GM19240 (cell line): ENCODE measurements at regions not wholly inside any gene's neighbourhood (a gene's known extent, or its start where the extent isn't known, plus 50 kb on each side); places are given as distances from the start of the nearest gene placed in this dataset.
A peak's percentile ranks its signal among the peaks of the same experiment; 100 is the strongest.

Source experiments
- DNase-seq: peaks from one replicate; pipeline ENCODE4 v3.0.0; 2011; ENCODE audit warnings: low spot score; ENCODE audit not compliant: insufficient read length

DNA sequence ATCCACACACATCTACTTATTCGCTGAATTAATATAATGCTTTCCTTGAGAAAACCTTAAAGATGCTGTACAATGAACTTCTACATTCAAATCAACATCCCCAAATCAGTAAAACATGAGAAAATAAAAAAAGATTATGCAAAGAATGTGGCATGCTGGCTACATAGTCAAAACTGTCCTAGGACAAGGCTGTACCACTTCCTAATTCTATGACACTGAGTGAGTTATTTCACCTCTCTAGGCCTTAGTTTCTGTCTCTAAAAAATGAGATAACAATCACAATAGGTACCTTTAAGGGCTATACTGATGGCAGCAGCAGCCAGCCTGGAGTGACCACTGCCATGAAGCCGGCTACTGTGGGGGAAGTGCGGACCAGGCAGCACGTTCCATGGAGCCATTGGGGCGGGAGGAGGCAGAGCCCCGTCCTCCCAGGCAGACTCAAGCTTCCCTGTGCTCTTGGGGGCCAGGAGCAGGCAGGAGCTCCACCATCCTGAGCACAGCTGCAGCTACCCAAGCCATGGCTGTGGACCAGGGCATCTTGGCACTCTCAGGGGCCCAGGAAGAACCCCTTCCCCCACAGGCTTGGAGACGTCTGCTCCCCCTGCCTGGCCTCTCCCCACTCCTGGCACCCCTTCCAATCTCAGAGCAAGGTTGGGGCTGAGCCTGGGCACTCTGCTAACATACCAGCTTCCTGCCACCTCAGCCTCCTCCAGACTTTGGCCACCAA is 110.2 kb downstream of the ELAPOR2 start:
- no peak for DNase-seq

DNA sequence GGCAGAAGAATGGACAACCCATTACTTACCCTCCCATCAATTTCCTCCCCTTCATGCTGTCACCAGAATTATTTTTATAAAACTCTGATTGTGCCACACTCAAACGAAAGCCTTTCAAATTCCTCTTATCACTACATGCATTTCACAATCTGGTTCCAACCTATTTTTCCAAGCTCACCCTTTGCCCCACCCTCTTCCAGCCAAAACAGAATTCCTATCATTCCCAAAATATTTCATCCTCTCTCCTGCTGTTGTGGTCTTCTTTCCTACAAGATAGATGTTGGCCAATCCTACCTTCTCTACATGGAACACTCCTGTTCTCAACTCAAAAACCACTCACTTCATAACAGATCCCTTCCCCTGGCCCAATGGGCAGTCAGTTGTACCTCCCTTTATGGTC is 111.5 kb downstream of the ELAPOR2 start:
- no peak for DNase-seq

DNA sequence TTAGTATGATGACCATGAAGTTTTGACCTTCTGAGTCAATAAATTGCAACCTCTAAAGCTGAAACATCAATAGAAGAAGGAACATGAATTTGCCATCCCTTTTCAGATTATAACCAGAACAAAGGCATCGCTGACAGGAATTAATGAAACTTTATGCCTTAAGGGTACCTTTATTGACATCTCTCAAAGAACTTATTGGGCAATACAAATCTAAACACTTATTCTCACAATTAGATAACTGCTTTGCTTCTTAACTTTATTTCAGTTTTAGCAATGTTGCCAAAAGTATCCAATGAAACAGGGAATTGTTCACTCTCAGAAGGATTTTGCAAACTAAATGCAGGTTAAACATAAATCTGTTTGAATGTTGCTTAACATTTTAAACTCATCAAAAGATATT is 116.0 kb downstream of the ELAPOR2 start:
- no peak for DNase-seq

DNA sequence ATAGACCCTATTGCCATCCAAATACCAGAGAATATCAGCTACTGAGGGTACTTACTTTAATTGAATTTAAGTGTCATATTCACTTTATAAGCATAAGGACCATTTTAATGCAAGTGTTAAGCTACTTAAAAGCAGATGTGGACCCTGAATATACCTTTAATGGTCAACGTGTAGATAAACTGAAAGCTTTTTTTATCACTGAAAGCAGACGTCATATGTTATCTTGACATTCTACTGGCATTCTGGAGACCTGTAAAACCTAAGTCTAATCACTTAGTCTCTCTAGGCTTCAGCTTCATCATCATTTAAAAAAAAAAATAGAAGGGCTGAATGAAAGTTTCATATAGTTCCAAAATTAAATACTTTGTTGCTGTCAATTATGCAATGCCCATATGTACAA is 116.5 kb downstream of the ELAPOR2 start:
- DNase-seq: no peak

DNA sequence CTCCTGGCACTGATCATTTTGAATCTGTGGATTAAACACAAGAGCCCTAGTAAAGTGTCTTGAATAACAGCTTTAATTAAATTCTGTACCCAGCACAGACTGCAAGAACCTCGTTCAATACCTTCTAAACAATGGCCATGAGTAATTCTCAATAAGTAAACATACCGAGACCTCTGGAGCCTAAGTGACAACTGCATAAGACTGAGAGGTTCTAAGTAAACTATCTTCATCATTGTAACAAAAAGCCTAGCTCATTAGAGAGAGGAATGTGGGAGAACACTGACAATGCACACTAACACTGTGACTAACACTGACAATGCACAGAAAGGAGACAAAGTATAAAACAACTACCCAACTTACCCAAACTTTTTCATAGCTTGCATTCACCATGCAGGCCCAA is 117.4 kb downstream of the ELAPOR2 start:
- no peak for DNase-seq

DNA sequence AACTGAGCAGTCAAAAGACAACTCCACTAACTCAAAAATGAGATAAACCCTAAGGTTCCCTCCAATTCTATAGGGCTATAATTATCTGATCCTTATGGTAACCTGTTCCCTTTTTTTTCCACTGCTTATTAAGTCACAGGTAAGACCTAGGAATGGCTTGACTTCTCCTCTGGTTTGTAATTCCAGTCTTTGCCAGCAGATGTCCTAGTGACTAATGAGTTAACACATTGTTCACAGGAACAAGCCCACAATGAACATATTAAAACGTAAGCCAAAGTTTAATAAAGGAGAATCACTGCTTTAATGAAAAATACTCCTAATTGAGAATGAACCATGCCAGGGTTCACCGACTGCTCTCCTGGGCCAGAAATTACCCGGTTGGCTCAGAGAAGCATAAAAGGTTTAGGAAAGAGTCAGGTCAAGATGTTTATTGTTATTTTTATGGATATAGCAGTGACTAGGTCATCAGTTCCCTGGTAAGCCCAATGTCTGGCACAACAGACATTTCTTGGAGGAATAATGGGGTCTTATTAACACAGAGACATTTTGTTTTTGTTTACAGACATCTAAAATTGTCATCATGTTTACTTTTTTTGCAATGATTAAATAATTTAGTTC is 120.1 kb downstream of the ELAPOR2 start:
- no peak for DNase-seq

DNA sequence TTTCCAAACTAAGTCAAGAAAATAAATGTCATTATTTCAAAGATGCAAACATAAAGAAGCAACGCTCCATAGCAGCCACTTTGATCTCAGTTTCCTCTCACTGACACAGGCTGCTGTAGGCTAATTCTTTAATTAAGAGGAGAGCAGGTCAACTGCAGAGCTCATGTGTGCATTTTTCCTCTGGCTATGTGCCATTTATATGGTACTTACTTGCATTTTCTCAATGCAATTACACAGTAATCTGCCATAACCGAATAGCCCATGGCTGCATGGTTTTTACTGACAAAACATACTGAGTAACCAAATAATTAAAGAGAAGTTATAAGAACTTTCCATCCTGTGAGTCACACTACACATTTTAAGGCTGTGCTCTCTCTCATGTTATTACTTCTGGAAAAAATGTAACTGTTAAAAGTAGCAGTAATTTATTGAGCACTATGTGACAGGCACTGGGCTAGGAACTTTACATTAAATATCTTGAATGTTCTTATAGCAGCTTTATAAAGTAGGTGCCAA is 122.0 kb downstream of the ELAPOR2 start:
- DNase-seq: no peak

DNA sequence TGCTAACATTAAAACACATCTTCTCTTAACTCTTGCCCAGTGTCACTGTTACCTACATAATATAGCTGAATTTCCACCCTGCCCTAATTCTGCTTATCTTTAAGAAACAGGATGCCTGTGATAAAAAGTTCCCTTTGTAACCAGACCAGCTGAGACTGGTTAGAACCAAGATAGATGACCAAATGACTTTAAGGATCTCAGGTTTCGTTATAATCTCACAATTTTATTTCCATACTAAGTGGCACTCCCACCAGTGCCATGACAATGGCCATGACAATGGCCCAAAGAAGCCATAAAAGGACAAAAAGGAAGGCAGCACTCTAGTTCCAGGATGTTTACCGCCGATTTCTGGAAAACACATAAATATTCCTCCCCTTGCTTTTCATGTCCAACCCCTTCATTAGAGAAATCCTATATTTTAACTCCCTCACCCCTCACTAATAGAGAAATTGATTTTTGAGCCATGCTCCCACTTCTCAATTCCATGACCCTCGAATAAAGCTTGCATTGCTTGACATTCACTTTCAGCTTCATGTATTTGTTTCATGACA is 126.1 kb downstream of the ELAPOR2 start:
- DNase-seq: no peak

DNA sequence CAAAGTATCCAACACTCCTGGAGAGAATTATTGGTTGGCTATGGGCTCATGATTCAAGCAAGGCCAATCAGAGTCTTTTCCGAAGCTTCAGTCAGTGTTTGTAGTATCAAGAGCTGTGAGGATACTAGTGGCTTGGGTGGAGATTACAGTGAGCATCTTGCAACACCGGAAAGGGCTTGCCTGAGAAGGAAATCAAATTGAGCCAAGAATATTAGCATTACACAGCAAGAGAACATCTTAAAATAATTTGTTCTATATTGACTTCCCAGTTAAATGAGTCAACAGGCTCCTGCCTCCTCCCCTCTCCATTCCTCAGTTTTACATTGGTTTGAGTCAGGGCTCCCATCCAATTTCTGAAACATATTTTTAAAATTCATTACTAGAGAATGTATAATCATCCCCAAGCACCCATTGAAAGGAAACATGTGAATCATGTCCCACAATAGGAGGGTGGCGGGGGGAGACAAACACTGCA is 127.4 kb downstream of the ELAPOR2 start:
- no peak for DNase-seq

DNA sequence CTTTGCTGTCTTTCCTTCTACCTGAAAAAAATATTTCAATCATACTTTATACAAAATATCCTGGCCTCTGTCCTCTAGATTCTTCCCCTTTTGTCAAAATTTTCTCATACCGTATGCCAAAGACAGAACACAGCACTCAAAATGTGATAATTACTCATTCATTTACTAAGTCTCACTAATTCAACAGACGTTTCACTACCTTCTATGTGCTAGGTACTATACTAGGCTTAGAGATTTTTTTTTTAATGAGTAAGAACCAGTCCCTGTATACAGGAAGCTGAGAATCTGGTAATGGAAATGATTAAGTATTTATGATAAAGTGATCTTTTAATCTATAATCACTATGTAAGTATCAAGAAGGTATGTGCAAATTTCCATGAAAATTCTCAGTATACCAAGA is 128.0 kb downstream of the ELAPOR2 start:
- DNase-seq: no peak

DNA sequence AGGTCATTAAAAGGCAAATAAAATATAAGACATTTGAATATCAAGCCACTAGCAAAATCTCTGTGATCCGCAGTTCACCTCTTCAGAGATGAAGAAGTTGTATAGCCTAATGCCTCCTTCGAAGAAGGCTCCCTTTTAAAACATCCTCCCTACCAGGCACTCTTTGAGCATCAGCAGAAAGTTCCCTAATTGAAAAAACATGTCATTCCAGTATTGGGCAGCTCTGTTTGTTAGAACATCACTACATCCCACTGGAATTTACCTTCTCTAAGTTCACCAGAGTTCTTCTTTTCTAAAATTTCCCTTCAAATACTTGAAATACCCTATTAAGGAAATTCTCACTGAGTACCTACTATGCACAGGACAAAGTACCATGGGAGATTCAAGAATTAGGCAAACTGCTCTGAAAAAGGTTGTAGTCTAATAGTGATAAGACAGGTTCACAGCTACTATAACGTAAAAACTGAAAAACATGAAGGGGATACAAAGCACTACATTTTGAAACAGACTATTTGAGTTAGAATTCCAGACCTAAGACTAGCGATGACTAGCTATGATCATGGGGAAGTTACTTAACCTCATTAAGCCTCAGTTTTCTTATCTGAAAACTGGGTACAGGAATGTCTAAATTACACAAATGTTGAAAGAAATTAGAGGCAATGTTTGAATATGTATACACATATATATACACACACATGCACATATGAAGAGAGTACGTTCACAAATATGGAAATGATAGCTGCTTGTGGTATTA is 128.7 kb downstream of the ELAPOR2 start:
- no peak for DNase-seq

DNA sequence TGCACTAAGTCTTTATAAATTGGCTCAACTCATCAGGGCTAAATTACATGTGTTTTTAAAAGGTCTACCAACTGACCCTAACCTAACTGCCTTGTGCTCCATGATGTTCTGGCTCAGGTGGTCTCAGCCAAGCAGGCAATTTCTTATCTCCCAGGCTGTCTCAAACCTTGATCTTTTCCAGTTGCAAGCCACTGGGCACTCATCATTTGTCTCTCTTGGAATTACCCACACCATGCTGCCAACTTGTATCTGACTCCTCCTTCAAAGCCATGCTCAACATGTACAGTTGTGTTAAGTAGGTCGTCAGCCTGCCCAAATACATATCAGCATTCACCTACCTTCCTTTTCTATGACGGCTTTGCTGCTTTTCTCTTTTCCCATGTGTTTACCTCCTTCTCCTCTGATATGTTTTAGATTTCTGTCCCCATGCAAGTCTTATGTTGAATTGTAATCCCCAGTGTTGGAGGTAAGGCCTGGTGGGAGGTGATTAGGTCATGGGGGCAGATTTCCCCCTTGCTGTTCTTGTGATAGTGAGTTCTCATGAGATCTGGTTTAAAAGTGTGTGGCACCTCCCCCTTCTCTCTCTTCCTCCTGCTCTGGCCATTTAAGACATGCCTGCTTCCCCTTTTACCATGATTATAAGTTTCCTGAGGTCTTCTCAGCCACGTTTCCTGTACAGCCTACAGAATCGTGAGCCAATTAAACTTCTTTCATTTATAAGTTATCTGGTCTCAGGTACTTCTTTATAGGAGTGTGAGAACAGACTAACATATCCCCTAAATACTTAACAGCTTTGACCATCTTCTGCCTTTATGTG is 130.0 kb downstream of the ELAPOR2 start:
- DNase-seq: no peak

DNA sequence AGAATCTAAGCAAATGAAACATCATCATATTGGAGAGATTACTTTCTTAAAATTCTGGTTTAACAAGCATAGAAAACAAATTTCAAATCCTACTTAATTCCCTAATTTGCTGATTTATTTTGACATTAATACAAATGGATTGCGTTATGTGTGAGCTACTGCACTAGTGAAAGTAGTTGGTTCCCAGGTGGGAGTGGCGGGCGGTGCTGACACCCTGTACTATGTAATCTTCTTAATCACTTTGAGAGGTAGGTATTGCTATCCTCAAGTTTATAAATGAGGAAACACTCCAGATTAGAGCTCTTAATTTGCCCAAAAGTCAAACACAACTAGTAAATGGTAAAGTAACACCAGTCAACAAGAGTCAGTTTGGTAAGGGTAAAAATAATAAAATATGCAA is 131.1 kb downstream of the ELAPOR2 start:
- no peak for DNase-seq

DNA sequence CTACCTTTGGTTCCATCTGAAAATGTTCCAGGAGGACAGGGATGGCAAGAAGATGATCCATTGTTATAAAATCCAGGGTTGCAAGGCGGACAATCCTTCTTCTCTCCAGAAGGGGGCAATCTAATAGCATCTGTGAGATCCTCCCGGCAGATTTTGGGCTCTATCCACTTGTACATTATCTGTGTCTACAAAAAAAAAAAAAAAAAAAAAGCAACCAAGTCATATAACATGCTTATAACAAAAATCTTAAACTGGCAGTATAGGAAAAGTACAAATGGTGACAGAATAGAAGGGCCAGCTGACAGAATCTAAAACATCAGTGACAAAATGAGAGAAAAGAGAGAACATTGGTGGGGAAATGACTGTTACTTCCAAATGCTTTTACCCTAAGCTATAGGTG is 132.7 kb downstream of the ELAPOR2 start:
- DNase-seq: peak; percentile 4

DNA sequence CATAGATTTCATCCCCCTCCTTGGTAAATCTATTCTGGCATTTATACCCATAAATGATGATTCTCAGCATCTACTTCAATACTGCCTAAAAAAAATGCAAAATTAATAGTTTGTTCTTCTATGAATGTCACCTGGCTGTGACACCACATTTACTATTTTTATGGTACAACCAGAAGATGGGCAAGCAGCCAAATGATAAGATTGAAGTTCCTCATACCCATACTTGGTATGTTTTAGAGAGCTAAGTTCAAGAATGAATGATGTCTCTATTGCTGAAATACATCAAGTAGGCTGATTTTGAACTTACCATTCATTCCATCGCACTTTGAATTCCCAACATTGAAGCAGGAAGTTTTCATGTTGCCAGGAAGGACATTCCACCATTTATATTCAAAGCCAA is 134.2 kb downstream of the ELAPOR2 start:
- DNase-seq: no peak

DNA sequence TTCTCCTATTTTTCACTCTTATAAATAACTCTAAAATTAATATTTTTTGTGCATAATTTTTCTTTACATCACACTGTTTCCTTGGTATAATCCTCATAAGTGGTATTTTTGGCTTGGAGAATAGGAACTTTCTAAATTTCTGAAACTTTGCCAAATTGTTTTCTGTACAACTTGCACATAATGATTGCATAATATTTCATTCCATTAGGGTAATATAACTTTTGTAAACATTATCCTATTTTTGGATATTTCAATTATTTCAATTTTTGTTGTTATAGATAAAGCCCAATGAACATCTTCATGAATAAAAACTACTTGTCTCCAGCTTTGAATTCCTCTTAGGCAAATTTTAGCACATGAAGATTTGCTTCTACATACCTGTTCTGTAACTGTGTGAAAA is 135.9 kb downstream of the ELAPOR2 start:
- DNase-seq: no peak

DNA sequence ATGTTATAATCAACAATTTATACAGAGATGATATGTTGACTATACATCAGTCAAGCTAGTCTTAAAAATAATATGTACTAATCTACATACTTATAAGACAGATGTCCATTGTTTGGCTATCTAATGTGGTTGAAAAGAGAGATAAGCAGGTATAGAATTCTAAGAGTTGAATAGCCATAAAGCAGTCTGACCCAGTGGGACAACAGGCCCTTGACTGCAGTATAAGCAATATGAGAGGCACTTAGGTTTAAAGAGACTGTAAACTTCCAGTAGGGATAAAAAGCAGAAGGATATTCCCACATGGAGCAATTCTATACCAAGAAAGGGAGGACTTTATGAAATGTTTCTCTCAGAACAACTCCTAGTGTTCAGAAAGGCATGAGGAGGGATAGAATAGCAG is 139.3 kb downstream of the ELAPOR2 start:
- DNase-seq: no peak

DNA sequence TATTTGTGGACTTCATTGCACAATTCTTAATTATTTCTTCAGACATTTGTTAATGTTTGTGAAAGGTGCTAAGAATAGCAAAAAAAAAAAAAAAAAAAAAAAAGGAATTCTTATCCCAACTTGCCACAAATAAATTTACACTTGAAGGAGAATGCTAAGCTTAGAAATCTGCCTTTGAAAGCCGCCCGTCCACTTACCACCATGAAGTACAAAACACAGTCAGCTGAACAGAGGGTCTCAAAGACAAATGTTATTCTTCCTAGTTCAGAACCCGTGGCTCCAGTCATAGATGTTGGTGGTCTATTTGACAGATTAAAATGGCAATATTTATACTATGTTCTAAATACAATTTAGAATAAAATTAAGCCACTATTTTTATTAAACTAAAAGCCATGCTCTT is 141.2 kb downstream of the ELAPOR2 start:
- DNase-seq: no peak

DNA sequence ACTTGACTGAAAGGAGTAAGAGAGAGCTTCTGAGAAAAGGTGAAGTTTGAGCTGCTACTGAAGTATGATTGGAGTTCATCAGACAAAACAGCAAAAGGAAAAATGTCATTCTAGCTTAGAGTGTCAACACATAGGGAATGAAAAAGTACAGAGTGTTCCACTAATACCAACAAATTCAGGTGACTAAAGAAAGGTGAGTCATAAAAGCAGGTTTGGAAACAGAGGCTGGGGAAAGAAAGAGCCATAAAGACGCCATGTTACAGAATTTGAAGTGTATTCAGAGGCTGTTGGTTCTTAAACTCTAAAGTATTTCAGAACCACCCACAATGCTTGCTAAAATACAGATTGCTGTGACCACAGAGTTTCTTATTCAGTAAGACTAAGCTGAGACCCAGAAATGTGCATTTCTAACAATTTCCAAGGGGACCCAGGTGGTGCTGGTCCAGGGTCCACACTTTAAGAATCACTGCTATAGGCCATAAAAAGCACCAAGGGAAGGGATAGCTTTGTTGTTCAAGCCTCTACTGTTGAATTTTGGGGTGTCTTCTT is 143.1 kb downstream of the ELAPOR2 start:
- no peak for DNase-seq

DNA sequence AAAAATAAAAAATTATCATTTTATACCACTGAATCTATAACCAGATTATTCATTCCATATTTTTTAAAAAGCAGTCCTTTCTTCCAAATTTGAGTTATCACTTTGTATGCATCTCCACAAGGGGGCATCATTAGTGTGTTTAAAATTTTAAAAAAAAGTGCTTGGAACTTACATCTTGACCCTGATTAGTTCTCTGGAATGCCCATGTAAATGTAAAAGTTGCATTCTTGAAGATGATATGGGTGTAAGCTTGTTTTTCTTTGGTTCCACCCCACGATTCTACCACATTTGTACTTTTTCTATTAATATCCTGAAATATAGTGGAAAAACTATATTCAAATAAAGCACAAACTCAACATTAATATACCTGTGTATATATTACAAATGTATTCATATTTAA is 144.9 kb downstream of the ELAPOR2 start:
- DNase-seq: no peak
